IPS-18c (cell line): ENCODE measurements at regions not wholly inside any gene's neighbourhood (a gene's known extent, or its start where the extent isn't known, plus 50 kb on each side); places are given as distances from the start of the nearest gene placed in this dataset.

ENCODE experiments used
- H3K4me3 ChIP-seq: 2 replicates; pipeline ENCODE4 v1.7.0; 2013; ENCODE audit warnings: low read depth, mild to moderate bottlenecking, low read length, moderate library complexity; ENCODE audit not compliant: insufficient read depth
- H3K9me3 ChIP-seq: one replicate; pipeline ENCODE4 v1.6.1; 2013; ENCODE audit warnings: mild to moderate bottlenecking, low read length, moderate library complexity; ENCODE audit not compliant: control insufficient read depth, insufficient read depth

DNA sequence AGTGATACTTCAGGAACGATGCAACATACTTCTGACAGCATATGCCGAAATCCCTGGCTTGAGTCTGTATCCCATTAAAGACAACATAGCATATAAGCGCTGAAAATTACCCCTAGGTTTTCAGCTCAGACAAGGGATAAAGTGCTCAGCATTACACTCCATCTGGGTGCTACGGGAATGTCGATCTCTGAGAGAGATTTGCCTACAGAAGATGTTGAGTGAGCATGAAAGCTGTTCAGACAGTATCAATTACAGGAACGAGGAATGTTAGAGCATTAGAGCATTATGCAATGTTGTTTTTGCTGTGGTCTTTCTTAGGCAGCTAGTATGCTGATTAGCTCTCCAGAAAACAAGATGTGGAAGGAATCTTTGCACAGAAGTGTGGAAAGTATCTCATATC, 484.5 kb downstream of the LIG4 start:
- Histone ChIP-seq H3K4me3 (no peak overlapping the region), H3K9me3 (no peaks in the 10 kb centered on the region)

- no peak overlapping the region for H3K4me3 ChIP-seq
- H3K9me3 ChIP-seq, result no peaks in the 10 kb centered on the region
These were observed 494.0 kb downstream of the LIG4 start for GRCh38 chr13:107721125-107721869.

DNA sequence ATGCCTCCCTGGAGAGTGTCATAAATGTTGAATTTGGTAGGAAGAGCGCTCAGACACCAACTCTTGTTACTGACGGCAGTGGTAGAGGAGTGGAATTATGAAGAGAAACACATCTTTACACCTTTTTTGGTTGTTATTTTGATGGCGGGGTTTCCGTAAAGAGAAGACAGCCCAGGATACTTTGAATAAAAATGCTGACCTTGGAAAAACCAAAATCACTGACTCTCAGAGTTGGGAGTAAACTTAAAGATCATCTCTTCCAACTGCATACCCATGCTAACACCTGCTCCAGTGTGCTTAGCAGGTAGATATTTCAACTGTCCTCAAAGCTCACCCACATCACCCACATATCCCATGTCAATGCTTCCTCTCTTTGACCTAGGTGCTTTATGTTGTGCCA, 498.6 kb downstream of the LIG4 start:
- H3K9me3 ChIP-seq, result no peaks in the 10 kb centered on the region
- H3K4me3 ChIP-seq, result no peak overlapping the region

DNA sequence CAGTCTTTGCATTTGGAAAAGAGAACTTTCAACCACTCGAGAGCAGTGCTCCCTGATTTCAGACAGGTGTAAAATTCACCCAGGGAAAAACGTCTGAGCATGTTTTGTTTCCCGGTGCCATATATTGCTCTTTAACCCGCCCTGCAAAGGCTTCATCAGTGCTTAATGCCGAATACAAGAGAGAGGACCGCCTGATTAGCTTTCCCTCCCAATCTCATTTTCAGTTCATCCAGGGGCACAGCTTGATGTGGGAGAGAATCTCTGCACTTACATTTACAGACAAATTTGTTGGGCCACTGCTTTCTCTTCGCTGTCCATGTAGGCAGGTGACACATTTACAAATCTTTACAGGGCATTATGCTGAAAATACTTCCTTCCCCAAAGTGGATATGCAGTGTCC, 499.1 kb downstream of the LIG4 start:
- Histone ChIP-seq H3K4me3 (no peak overlapping the region), H3K9me3 (no peaks in the 10 kb centered on the region)

- H3K9me3 ChIP-seq, result no peaks in the 10 kb centered on the region
- no peak overlapping the region for H3K4me3 ChIP-seq
These were observed 499.8 kb downstream of the LIG4 start for GRCh38 chr13:107715496-107715895.

- no peak overlapping the region for H3K4me3 ChIP-seq
These were observed 502.0 kb downstream of the LIG4 start for GRCh38 chr13:107713314-107713713.

GRCh38 chr13:107712145-107712860, 503.0 kb downstream of the LIG4 start:
- Histone ChIP-seq H3K9me3 (no peaks in the 10 kb centered on the region), H3K4me3 (no peak overlapping the region)

More at GRCh38 chr13:107713314-107713713, 502.0 kb downstream of the LIG4 start:
- H3K9me3 ChIP-seq, result no peaks in the 10 kb centered on the region

DNA sequence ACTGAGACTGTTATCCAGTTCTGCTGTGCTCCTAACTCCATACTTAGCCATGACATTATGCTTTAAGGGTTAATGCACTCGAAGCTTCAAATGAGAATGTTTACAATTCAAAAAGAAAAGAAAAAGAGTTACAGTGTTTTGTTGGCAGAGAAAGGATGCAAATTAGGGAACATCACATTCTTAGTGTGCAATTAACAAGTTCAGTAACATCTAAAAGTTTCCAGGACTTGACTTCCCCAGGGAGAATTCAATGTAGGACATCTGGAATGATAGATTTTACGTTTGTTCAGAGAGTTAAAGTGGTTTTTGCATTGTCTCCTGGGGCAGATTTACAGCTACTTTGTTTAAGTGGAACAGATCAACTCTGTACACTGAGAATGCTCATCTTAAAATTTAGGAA, 525.2 kb downstream of the LIG4 start:
- no peak overlapping the region for H3K4me3 ChIP-seq
- H3K9me3 ChIP-seq, result no peaks in the 10 kb centered on the region

DNA sequence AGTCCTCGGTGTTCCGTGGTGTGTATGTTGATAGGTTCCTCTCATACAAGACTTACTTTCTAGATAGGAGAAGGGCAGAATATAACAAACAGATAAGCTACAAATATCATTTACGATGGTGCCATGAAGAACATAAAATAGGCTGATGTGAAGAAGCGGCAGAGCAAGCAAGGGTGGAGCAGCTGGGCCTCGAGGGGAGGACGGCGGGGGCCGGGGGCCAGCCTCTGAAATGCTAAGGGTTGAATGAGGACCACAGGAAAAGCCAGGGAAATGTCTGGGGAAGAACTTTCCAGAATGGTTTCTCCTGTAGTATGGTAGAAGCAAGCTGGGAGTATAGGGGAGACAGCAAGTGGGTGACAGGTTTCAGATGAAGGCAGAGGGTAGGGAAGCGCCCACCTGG, 529.5 kb downstream of the LIG4 start:
- no peak overlapping the region for H3K4me3 ChIP-seq
- H3K9me3 ChIP-seq, result no peaks in the 10 kb centered on the region

GRCh38 chr13:107681600-107681999, 533.7 kb downstream of the LIG4 start:
- Histone ChIP-seq H3K9me3 (peaks cover 3% of the 10 kb centered on the region), H3K4me3 (no peak overlapping the region)

DNA sequence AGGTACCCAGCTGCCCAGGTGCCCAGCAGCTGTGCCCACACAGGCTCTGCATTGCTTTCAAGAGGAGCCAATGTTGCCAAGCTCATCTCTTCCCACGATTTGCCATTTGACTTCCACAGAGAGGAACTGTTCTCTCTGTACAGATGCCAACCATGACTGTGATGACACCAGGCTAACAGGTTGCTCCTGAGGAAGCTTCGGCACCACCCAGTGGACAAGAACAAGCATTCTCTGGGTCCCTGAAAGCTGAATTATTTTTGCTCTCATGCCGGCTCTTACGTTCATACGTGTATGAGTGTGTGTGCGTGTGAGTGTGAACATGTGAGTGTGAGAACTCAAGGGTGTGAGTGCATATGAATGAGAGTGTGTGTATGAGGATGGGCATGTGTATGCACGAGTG, 535.2 kb downstream of the LIG4 start:
- H3K4me3 ChIP-seq, result no peak overlapping the region
- H3K9me3 ChIP-seq, result peaks cover 3% of the 10 kb centered on the region

DNA sequence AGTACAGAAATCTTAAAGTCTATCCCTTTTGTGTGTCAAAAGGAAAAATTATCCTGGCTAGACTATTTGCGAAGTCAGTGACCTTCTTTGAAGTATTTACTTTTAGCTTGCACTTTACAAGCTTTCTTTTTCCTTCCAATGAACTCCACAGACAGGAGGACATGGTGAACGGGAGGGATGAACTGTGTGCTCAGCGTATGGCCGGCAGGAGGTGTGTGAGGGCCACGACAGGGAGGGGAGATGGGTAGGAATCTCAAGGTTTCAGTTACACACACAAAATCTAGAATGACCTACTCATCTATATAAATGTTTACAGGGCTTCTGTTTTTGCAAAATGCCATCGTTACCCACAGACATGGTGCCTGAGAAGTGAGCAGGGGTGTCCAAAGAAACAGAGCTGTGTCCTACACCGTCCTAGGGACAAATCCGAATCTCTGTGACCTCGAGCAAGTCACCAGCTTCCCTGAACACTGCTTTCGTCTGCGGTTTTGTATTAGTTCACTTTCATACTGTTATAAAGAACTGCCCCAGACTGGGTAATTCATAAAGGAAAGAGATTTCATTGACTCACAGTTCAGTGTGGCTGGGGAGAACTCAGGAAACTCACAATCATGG, 537.2 kb downstream of the LIG4 start:
- no peak overlapping the region for H3K4me3 ChIP-seq
- peaks cover 3% of the 10 kb centered on the region for H3K9me3 ChIP-seq

DNA sequence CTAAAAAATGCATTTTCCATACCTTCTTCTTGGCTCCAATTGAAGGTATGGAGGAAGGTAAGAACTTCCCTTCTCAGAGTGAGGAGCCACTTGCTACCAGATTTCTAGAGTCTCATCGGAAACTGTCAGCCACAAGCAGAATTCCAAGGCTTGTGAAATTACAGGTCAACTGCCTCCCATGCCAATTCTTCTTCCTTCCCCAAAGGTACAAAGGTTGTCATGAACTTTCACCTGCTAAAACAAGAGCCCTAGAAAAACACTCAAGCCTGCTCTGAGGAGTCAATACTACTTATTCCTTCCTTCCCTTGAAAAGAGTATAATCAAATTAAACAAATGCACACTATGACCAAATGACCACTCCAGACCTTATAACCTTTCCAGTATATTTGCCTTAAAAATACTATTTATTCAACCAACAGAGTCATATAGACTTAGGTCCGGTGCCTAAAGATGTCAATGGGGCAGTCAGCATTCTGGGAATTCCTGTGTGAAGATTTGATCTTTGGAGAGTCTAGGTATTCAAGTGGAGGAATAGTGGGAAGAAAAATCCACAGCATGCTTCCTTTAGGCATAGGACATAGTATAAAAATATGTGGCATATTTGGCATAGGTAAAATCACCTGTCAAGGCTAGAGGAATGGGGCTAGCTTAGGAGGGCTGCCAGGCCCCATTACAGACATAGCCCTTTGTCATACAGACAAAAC, 539.3 kb downstream of the LIG4 start:
- Histone ChIP-seq H3K9me3 (peaks cover 3% of the 10 kb centered on the region), H3K4me3 (no peak overlapping the region)

GRCh38 chr13:107669391-107669993, 545.8 kb downstream of the LIG4 start:
- H3K9me3 ChIP-seq, result no peaks in the 10 kb centered on the region
- H3K4me3 ChIP-seq, result no peak overlapping the region

DNA sequence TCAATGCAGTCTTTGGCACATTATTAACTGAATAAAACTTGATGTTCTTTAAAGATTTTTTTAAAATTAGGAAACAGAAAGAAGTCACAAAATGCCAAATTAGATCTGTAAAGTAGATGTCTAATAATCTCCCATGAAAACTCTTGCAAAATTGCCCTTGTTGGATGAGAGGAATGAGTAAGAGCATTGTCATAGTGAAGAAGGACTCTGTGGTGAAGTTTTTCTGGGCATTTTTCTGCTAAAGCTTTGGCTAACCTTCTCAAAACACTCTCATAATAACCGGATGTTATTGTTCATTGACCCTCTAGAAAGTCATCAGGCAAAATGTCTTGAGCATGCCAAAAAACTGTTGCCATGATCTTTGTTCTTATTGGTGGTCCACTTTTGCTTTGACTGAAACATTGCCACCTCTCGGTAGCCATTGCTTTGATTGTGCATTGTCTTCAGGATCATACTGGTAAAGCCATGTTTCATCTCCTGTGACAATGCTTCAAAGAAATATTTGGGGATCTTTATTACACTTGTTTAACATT, 549.3 kb downstream of the LIG4 start:
- H3K4me3 ChIP-seq, result no peak overlapping the region
- no peaks in the 10 kb centered on the region for H3K9me3 ChIP-seq

- no peaks in the 10 kb centered on the region for H3K9me3 ChIP-seq
- no peak overlapping the region for H3K4me3 ChIP-seq
These were observed 565.1 kb downstream of the LIG4 start for GRCh38 chr13:107650081-107650701.

DNA sequence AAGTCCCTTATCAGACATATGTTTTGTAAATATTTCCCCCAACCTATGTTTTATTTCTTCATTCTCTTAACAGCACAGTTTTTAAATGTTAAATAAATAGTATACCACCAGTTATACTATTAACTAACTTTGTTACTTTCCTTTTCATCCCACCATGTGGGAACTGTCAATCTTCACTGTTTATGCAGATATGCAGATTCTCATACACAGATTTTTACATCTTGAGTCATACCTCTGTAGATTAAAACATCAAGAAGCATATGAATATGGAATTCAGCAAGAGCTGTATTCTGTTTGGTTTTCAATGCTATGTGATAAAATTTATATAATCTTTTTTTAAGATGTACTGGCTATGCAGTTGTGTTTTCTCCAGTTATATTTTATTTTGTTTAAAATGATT, 566.3 kb downstream of the LIG4 start:
- Histone ChIP-seq H3K9me3 (peaks cover 2% of the 10 kb centered on the region), H3K4me3 (no peak overlapping the region)
